HCT116 (cell line): ENCODE measurements at regions not wholly inside any gene's neighbourhood (a gene's known extent, or its start where the extent isn't known, plus 50 kb on each side); places are given as distances from the start of the nearest gene placed in this dataset.

Experiments
- ATAC-seq: fragments of 200-7000 bp; cut with Tn5 transposase; 2 replicates; pipeline ENCODE4 v1.9.1; 2020; ENCODE audit warnings: mild to moderate bottlenecking, moderate library complexity
- BruUV-seq: library from RNA; stranded (reverse); fragments of 400-500 nt; replicated peaks from 2 replicates; lab custom pipeline; 2021; lab: Mats Ljungman, UMichigan
- CTCF ChIA-PET: fragments of 300-600 bp; sonication (Branson Sonifier 250); formaldehyde crosslinking; loops from one replicate; lab custom pipeline; 2021; ENCODE audit warnings: antibody characterized with exemption; lab: Charles Lee
- POLR2A ChIA-PET: fragments of 300-600, 350-600 bp; sonication (Branson Sonifier 250); formaldehyde crosslinking; loops from one replicate; lab custom pipeline; 2021; ENCODE audit warnings: antibody characterized with exemption; lab: Charles Lee
- RAD21 ChIA-PET, 2 experiments: fragments of 300-600 bp; sonication (Branson Sonifier 250); formaldehyde crosslinking; loops; one replicate each; lab custom pipeline; 2023; ENCODE audit warnings: low total read pairs in 2 of 2; ENCODE audit not compliant: uncharacterized antibody in 2 of 2, unreplicated experiment in 2 of 2, low non-redundant PET in 1 of 2; lab: Charles Lee
- DNase-seq: peaks from one replicate; pipeline ENCODE4 v3.0.0-alpha.2; 2010; ENCODE audit warnings: low read depth, low spot score
- H2AFZ ChIP-seq: fragments of 200-600 bp; shearing (Covaris generic), sonication (generic); 2 replicates; pipeline ENCODE4 v1.6.1; 2017; ENCODE audit warnings: low read depth, mixed run types, mixed read lengths, antibody characterized with exemption, low read length; ENCODE audit not compliant: poor library complexity, severe bottlenecking
- H3K27ac ChIP-seq: 2 replicates; pipeline ENCODE4 v1.5.1; 2012; ENCODE audit warnings: low read depth, low read length
- H3K27me3 ChIP-seq: fragments of 200-600 bp; sonication (generic); 2 replicates; pipeline ENCODE4 v1.6.1; 2016; ENCODE audit warnings: mixed run types, low read length, mixed read lengths; ENCODE audit not compliant: insufficient read depth
- H3K36me3 ChIP-seq, 2 experiments: fragments of 200-500 bp in 1 of 2; fragments of 200-600 bp in 1 of 2; sonication (Bioruptor generic) in 1 of 2; sonication (generic) in 1 of 2; 2 replicates each; pipeline versions ENCODE4 v1.5.1 to v1.6.1; 2014 to 2016; ENCODE audit warnings: low read length in 2 of 2, inconsistent platforms in 1 of 2, mixed read lengths in 1 of 2, mixed run types in 1 of 2; ENCODE audit not compliant: insufficient read depth in 2 of 2, control insufficient read depth in 1 of 2
- H3K4me1 ChIP-seq, 2 experiments: fragments of 200-600 bp in 1 of 2; sonication (generic) in 1 of 2; 2 replicates each; pipeline versions ENCODE4 v1.5.1 to v1.6.1; 2012 to 2017; ENCODE audit warnings: low read length in 2 of 2, inconsistent platforms in 1 of 2, mild to moderate bottlenecking in 1 of 2, mixed read lengths in 1 of 2, mixed run types in 1 of 2, moderate library complexity in 1 of 2; ENCODE audit not compliant: insufficient read depth in 2 of 2, control insufficient read depth in 1 of 2
- H3K4me2 ChIP-seq: fragments of 200-600 bp; sonication (generic); 2 replicates; pipeline ENCODE4 v1.6.1; 2017; ENCODE audit warnings: mixed run types, low read length, mixed read lengths
- H3K4me3 ChIP-seq, 2 experiments: fragments of 200-600 bp in 1 of 2; sonication (generic) in 1 of 2; replicated peaks in 1 of 2; 2 replicates each; pipeline ENCODE4 v1.5.1; 2011 to 2016; ENCODE audit warnings: low read length in 2 of 2, control low read depth in 1 of 2, low read depth in 1 of 2, mild to moderate bottlenecking in 1 of 2, mixed read lengths in 1 of 2, mixed run types in 1 of 2
- H3K79me2 ChIP-seq: fragments of 200-600 bp; sonication (generic); 2 replicates; pipeline ENCODE4 v1.6.1; 2017; ENCODE audit warnings: mild to moderate bottlenecking, mixed run types, low read length, moderate library complexity, mixed read lengths; ENCODE audit not compliant: insufficient read depth
- H3K9ac ChIP-seq: fragments of 200-600 bp; sonication (generic); 2 replicates; pipeline ENCODE4 v1.6.1; 2016; ENCODE audit warnings: low read length, mixed read lengths
- H3K9me2 ChIP-seq: fragments of 200-600 bp; sonication (generic), shearing (Covaris generic); 2 replicates; pipeline ENCODE4 v1.6.1; 2017; ENCODE audit warnings: mixed run types, mild to moderate bottlenecking, moderate library complexity; ENCODE audit not compliant: insufficient read depth
- H3K9me3 ChIP-seq, 2 experiments: fragments of 200-500 bp in 1 of 2; fragments of 200-600 bp in 1 of 2; sonication (Bioruptor generic) in 1 of 2; sonication (generic) in 1 of 2; 2 replicates each; pipeline ENCODE4 v1.6.1; 2014 to 2017; ENCODE audit warnings: low read length in 2 of 2, mixed read lengths in 2 of 2, inconsistent platforms in 1 of 2, low read depth in 1 of 2, mild to moderate bottlenecking in 1 of 2, mixed run types in 1 of 2, moderate library complexity in 1 of 2; ENCODE audit not compliant: control insufficient read depth in 1 of 2, insufficient read depth in 1 of 2
- H4K20me1 ChIP-seq: fragments of 200-600 bp; sonication (generic), shearing (Covaris generic); 2 replicates; pipeline ENCODE4 v1.6.1; 2017; ENCODE audit warnings: mixed run types, mild to moderate bottlenecking, moderate library complexity; ENCODE audit not compliant: insufficient read depth
- CBX3 ChIP-seq: IDR thresholded peaks from 2 replicates; pipeline ENCODE4 v1.6.1; 2012; ENCODE audit warnings: low read depth
- CTCF ChIP-seq, 3 experiments: fragments of 200-600 bp in 1 of 3; sonication (generic) in 1 of 3; IDR thresholded peaks in 2 of 3; conservative IDR thresholded peaks in 1 of 3; 2 replicates each; pipeline ENCODE4 v1.5.1; 2012 to 2017; ENCODE audit warnings: low read depth in 2 of 3, low read length in 2 of 3, antibody characterized with exemption in 1 of 3, borderline replicate concordance in 1 of 3, control low read depth in 1 of 3, mild to moderate bottlenecking in 1 of 3, mixed read lengths in 1 of 3, mixed run types in 1 of 3, moderate library complexity in 1 of 3; ENCODE audit not compliant: insufficient read depth in 1 of 3
- EGR1 ChIP-seq: IDR thresholded peaks from 2 replicates; pipeline ENCODE4 v1.6.1; 2012; ENCODE audit warnings: low read depth
- EZH2 ChIP-seq: fragments of 200-600 bp; sonication (generic); IDR thresholded peaks from 2 replicates; pipeline ENCODE4 v1.6.1; 2017; ENCODE audit warnings: antibody characterized with exemption, mixed run types
- JUND ChIP-seq: IDR thresholded peaks from 2 replicates; pipeline ENCODE4 v1.6.1; 2012
- MAX ChIP-seq: IDR thresholded peaks from 2 replicates; pipeline ENCODE4 v1.6.1; 2012
- POLR2AphosphoS5 ChIP-seq: IDR thresholded peaks from 2 replicates; pipeline ENCODE4 v1.6.1; 2011; ENCODE audit warnings: mild to moderate bottlenecking, low read depth, low read length, moderate library complexity
- RAD21 ChIP-seq: IDR thresholded peaks from 2 replicates; pipeline ENCODE4 v1.6.1; 2012; ENCODE audit warnings: low read depth, mild to moderate bottlenecking
- REST ChIP-seq: IDR thresholded peaks from 2 replicates; pipeline ENCODE4 v1.6.1; 2012; ENCODE audit warnings: low read depth
- ZBTB33 ChIP-seq: IDR thresholded peaks from 2 replicates; pipeline ENCODE4 v1.6.1; 2011; ENCODE audit warnings: mild to moderate bottlenecking, low read length, moderate library complexity; ENCODE audit not compliant: insufficient replicate concordance; ENCODE audit errors: extremely low read depth
- ZNF274 ChIP-seq: fragments of 200-500 bp; sonication (Bioruptor generic); IDR thresholded peaks from 2 replicates; pipeline ENCODE4 v1.6.1; 2014; ENCODE audit warnings: mild to moderate bottlenecking, low read depth, low read length, inconsistent platforms
- intact Hi-C: fragments of 100-400 bp; cut with micrococcal nuclease; formaldehyde crosslinking; loops from 2 replicates; pipeline ENCODE4 v1.10.0; 2022

GRCh38 chr12:73452672-73453469 is 1084.8 kb upstream of the ATXN7L3B start (continued):
- no peak for TF ChIP-seq CTCF (IDR thresholded peaks at IDR 0.05 in 2 of 3, conservative IDR thresholded peaks at IDR 0.05 in 1 of 3; ENCODE audit: borderline replicate concordance in 1 of 3, insufficient read depth in 1 of 3, low read depth in 2 of 3, low read length in 2 of 3)
- no peak for TF ChIP-seq CBX3
- TF ChIP-seq EZH2 = no peak

- Histone ChIP-seq H3K79me2 (no peaks in the 10 kb centered on the region), H3K9me3 (no peaks in the 10 kb centered on the region), H2AFZ (no peak overlapping the region), H3K4me3 (no peak overlapping the region), H3K27ac (no peak overlapping the region), H4K20me1 (no peaks in the 10 kb centered on the region), H3K36me3 (no peaks in the 10 kb centered on the region), H3K4me2 (no peak overlapping the region), H3K4me1 (no peaks in the 10 kb centered on the region), H3K27me3 (no peaks in the 10 kb centered on the region), H3K9me2 (no peaks in the 10 kb centered on the region; the same call in 1 of the 2 replicates), H3K9ac (no peak overlapping the region)
- TF ChIP-seq REST = no peak
- no peak for TF ChIP-seq ZNF274
- TF ChIP-seq EGR1 = no peak
- TF ChIP-seq JUND = no peak
- TF ChIP-seq MAX = no peak
- no peak for TF ChIP-seq RAD21
- TF ChIP-seq ZBTB33 = no peak
- no peak for TF ChIP-seq POLR2AphosphoS5
- ChIA-PET RAD21 (no interaction called here), POLR2A (no interaction called here), CTCF (no interaction called here)
- DNase-seq (no peak), ATAC-seq (no peak)
- no TSS peak for BruUV-seq
- intact Hi-C loops = no loop called here
Measured at GRCh38 chr12:73460212-73460611, 1077.4 kb upstream of the ATXN7L3B start.
